Activated T-helper 1 cell treated with anti-CD3 and anti-CD28 coated beads, Interleukin-12 subunit alpha, Interleukin-12 subunit beta, Interleukin-2, Interleukin-4 antibody, amounts not matched to agents 30 ng/mL and 10 ng/mL and 1 ng/mL, durations not matched to agents 14 hours and 24 hours and 36 hours (primary cell): ENCODE measurements at regions not wholly inside any gene's neighbourhood (a gene's known extent, or its start where the extent isn't known, plus 50 kb on each side); places are given as distances from the start of the nearest gene placed in this dataset.

ENCODE experiments used
- DNase-seq: peaks from one replicate; pipeline ENCODE4 v3.0.0; 2021; ENCODE audit warnings: low spot score
- H3K27ac Mint-ChIP-seq: one replicate; pipeline ENCODE4 v1.8.0; 2021; ENCODE audit warnings: mild to moderate bottlenecking, mixed read lengths
- H3K27me3 Mint-ChIP-seq: one replicate; pipeline ENCODE4 v1.8.0; 2022; ENCODE audit warnings: mild to moderate bottlenecking, moderate library complexity, mixed read lengths; ENCODE audit not compliant: insufficient read depth
- H3K36me3 Mint-ChIP-seq: one replicate; pipeline ENCODE4 v1.8.0; 2021; ENCODE audit warnings: low read depth, mixed read lengths
- H3K4me1 Mint-ChIP-seq: one replicate; pipeline ENCODE4 v1.8.0; 2021; ENCODE audit warnings: low read depth, mixed read lengths
- H3K4me3 Mint-ChIP-seq: one replicate; pipeline ENCODE4 v1.8.0; 2021; ENCODE audit warnings: mild to moderate bottlenecking, moderate library complexity, mixed read lengths
- H3K9me3 Mint-ChIP-seq: one replicate; pipeline ENCODE4 v1.8.0; 2021; ENCODE audit warnings: mixed read lengths
- intact Hi-C: fragments of 100-400 bp; cut with micrococcal nuclease; formaldehyde crosslinking; loops from one replicate; pipeline ENCODE4 v1.15.1; 2024

GRCh38 chr2:217530392-217531090 lies 472.3 kb downstream of the TNS1 start:
- no peaks in the 10 kb centered on the region for H3K9me3 Mint-ChIP-seq
- H3K36me3 Mint-ChIP-seq = no peaks in the 10 kb centered on the region
- DNase-seq = no peak
- no peak overlapping the region for H3K4me3 Mint-ChIP-seq
- H3K4me1 Mint-ChIP-seq = no peaks in the 10 kb centered on the region
- no peak overlapping the region for H3K27ac Mint-ChIP-seq
- intact Hi-C loops = no loop called here
- H3K27me3 Mint-ChIP-seq = no peaks in the 10 kb centered on the region

- no peak for DNase-seq
- Mint-ChIP-seq H3K27me3 (peaks cover 2% of the 10 kb centered on the region), H3K4me1 (no peaks in the 10 kb centered on the region), H3K9me3 (no peaks in the 10 kb centered on the region), H3K27ac (no peak overlapping the region), H3K4me3 (no peak overlapping the region), H3K36me3 (no peaks in the 10 kb centered on the region)
- intact Hi-C loops = no loop called here
Observed at GRCh38 chr2:217529271-217529670, 473.5 kb downstream of the TNS1 start.

- Mint-ChIP-seq H3K27me3 (peaks cover 2% of the 10 kb centered on the region), H3K27ac (no peak overlapping the region), H3K4me1 (no peaks in the 10 kb centered on the region), H3K9me3 (no peaks in the 10 kb centered on the region), H3K4me3 (no peak overlapping the region), H3K36me3 (no peaks in the 10 kb centered on the region)
- intact Hi-C loops = no loop called here
- no peak for DNase-seq
Observed at GRCh38 chr2:217527590-217528202, 475.1 kb downstream of the TNS1 start.

- H3K9me3 Mint-ChIP-seq = no peaks in the 10 kb centered on the region
- no peaks in the 10 kb centered on the region for H3K36me3 Mint-ChIP-seq
- no peak for DNase-seq
- H3K4me3 Mint-ChIP-seq = no peak overlapping the region
- H3K4me1 Mint-ChIP-seq = no peaks in the 10 kb centered on the region
- H3K27me3 Mint-ChIP-seq = peaks cover 2% of the 10 kb centered on the region
- intact Hi-C loops = no loop called here
- H3K27ac Mint-ChIP-seq = no peak overlapping the region
Observed at GRCh38 chr2:217525076-217525475, 477.7 kb downstream of the TNS1 start.

- intact Hi-C loops = no loop called here
Observed at GRCh38 chr2:217523286-217523685, 479.5 kb downstream of the TNS1 start.

GRCh38 chr2:217521820-217522219 lies 481.0 kb downstream of the TNS1 start:
- Mint-ChIP-seq H3K27me3 (peaks cover 2% of the 10 kb centered on the region), H3K27ac (no peak overlapping the region)

More at GRCh38 chr2:217523286-217523685, 479.5 kb downstream of the TNS1 start:
- Mint-ChIP-seq H3K27me3 (peaks cover 2% of the 10 kb centered on the region), H3K27ac (no peak overlapping the region), H3K36me3 (no peaks in the 10 kb centered on the region), H3K4me3 (no peak overlapping the region), H3K9me3 (no peaks in the 10 kb centered on the region), H3K4me1 (no peaks in the 10 kb centered on the region)
- DNase-seq = no peak

GRCh38 chr2:217520356-217521010 lies 482.3 kb downstream of the TNS1 start:
- intact Hi-C loops = no loop called here
- peaks cover 2% of the 10 kb centered on the region for H3K27me3 Mint-ChIP-seq
- no peak overlapping the region for H3K4me3 Mint-ChIP-seq
- no peaks in the 10 kb centered on the region for H3K4me1 Mint-ChIP-seq
- H3K36me3 Mint-ChIP-seq = no peaks in the 10 kb centered on the region
- no peak for DNase-seq
- no peak overlapping the region for H3K27ac Mint-ChIP-seq
- no peaks in the 10 kb centered on the region for H3K9me3 Mint-ChIP-seq

More at GRCh38 chr2:217521820-217522219, 481.0 kb downstream of the TNS1 start:
- no peaks in the 10 kb centered on the region for H3K36me3 Mint-ChIP-seq
- intact Hi-C loops = no loop called here
- H3K9me3 Mint-ChIP-seq = no peaks in the 10 kb centered on the region
- no peaks in the 10 kb centered on the region for H3K4me1 Mint-ChIP-seq
- no peak overlapping the region for H3K4me3 Mint-ChIP-seq
- no peak for DNase-seq

- Mint-ChIP-seq H3K4me1 (peaks cover 7% of the 10 kb centered on the region), H3K27me3 (no peaks in the 10 kb centered on the region), H3K4me3 (no peak overlapping the region), H3K27ac (no peak overlapping the region), H3K36me3 (no peaks in the 10 kb centered on the region), H3K9me3 (no peaks in the 10 kb centered on the region)
- no peak for DNase-seq
- intact Hi-C loops = no loop called here
Observed at GRCh38 chr2:217517402-217517801, 485.4 kb downstream of the TNS1 start.

GRCh38 chr2:217515615-217516309 lies 487.0 kb downstream of the TNS1 start:
- no peaks in the 10 kb centered on the region for H3K36me3 Mint-ChIP-seq
- no peaks in the 10 kb centered on the region for H3K9me3 Mint-ChIP-seq
- intact Hi-C loops = no loop called here
- H3K4me3 Mint-ChIP-seq = no peak overlapping the region
- H3K27ac Mint-ChIP-seq = no peak overlapping the region
- no peak for DNase-seq
- H3K4me1 Mint-ChIP-seq = peaks cover 7% of the 10 kb centered on the region
- H3K27me3 Mint-ChIP-seq = no peaks in the 10 kb centered on the region

GRCh38 chr2:217513258-217513657 lies 489.5 kb downstream of the TNS1 start:
- H3K27ac Mint-ChIP-seq = no peak overlapping the region
- H3K36me3 Mint-ChIP-seq = no peaks in the 10 kb centered on the region
- H3K9me3 Mint-ChIP-seq = no peaks in the 10 kb centered on the region
- no peak for DNase-seq
- no peak overlapping the region for H3K4me3 Mint-ChIP-seq
- no peaks in the 10 kb centered on the region for H3K27me3 Mint-ChIP-seq
- intact Hi-C loops = no loop called here
- H3K4me1 Mint-ChIP-seq = peaks cover 7% of the 10 kb centered on the region

GRCh38 chr2:217512728-217513127 lies 490.1 kb downstream of the TNS1 start:
- Mint-ChIP-seq H3K27me3 (peaks cover 3% of the 10 kb centered on the region), H3K9me3 (no peaks in the 10 kb centered on the region), H3K4me3 (no peak overlapping the region), H3K36me3 (no peaks in the 10 kb centered on the region), H3K4me1 (peaks cover 7% of the 10 kb centered on the region), H3K27ac (no peak overlapping the region)
- intact Hi-C loops = no loop called here
- no peak for DNase-seq

GRCh38 chr2:217512259-217512658 lies 490.5 kb downstream of the TNS1 start:
- H3K27me3 Mint-ChIP-seq = peaks cover 5% of the 10 kb centered on the region
- DNase-seq = no peak
- no peaks in the 10 kb centered on the region for H3K36me3 Mint-ChIP-seq
- H3K9me3 Mint-ChIP-seq = no peaks in the 10 kb centered on the region
- no peak overlapping the region for H3K4me3 Mint-ChIP-seq
- intact Hi-C loops = no loop called here
- H3K4me1 Mint-ChIP-seq = peaks cover 7% of the 10 kb centered on the region
- no peak overlapping the region for H3K27ac Mint-ChIP-seq

GRCh38 chr2:217511850-217512249 lies 490.9 kb downstream of the TNS1 start:
- H3K27me3 Mint-ChIP-seq = peaks cover 5% of the 10 kb centered on the region
- H3K36me3 Mint-ChIP-seq = no peaks in the 10 kb centered on the region
- H3K4me3 Mint-ChIP-seq = no peak overlapping the region
- no peak overlapping the region for H3K27ac Mint-ChIP-seq
- H3K9me3 Mint-ChIP-seq = no peaks in the 10 kb centered on the region
- intact Hi-C loops = no loop called here
- peaks cover 7% of the 10 kb centered on the region for H3K4me1 Mint-ChIP-seq
- no peak for DNase-seq
